OCI-LY1 (cell line): ENCODE measurements at regions not wholly inside any gene's neighbourhood (a gene's known extent, or its start where the extent isn't known, plus 50 kb on each side); places are given as distances from the start of the nearest gene placed in this dataset.

Experiments used
- EZH2 ChIP-seq: fragments of 200-600 bp; sonication (generic), shearing (Covaris generic); IDR thresholded peaks from 2 replicates; pipeline ENCODE4 v1.8.0; 2017; ENCODE audit warnings: borderline replicate concordance, mixed run types, mild to moderate bottlenecking, antibody characterized with exemption, low read length, moderate library complexity, mixed read lengths
- TF ChIP-seq, protein P1 (sequence below): fragments of 200-600 bp; sonication (generic), shearing (Covaris generic); IDR thresholded peaks from 2 replicates; pipeline ENCODE4 v1.5.1; 2017; ENCODE audit warnings: mild to moderate bottlenecking, antibody characterized with exemption, low read length, moderate library complexity, mixed read lengths

DNA sequence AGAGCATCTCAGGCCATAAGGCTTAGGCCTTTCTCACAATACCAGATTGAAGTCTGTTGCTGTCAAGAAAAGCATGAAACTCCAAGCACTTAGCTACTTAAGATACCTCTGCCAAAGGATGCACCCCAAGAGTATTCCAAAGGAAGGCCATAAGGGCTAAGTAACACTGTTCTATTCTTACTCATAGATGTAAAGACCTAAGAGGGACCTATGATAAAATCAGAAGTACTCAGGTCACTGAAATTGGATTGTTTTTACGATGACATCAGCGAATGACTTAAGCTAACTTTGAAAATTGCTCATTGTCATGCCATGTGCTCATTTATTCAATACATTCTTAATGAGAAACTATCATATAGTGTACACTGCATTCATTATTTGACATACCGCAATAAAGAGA, 172.8 kb downstream of the KCNA4 start:
- TF ChIP-seq, protein P1, sequence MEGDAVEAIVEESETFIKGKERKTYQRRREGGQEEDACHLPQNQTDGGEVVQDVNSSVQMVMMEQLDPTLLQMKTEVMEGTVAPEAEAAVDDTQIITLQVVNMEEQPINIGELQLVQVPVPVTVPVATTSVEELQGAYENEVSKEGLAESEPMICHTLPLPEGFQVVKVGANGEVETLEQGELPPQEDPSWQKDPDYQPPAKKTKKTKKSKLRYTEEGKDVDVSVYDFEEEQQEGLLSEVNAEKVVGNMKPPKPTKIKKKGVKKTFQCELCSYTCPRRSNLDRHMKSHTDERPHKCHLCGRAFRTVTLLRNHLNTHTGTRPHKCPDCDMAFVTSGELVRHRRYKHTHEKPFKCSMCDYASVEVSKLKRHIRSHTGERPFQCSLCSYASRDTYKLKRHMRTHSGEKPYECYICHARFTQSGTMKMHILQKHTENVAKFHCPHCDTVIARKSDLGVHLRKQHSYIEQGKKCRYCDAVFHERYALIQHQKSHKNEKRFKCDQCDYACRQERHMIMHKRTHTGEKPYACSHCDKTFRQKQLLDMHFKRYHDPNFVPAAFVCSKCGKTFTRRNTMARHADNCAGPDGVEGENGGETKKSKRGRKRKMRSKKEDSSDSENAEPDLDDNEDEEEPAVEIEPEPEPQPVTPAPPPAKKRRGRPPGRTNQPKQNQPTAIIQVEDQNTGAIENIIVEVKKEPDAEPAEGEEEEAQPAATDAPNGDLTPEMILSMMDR: no peak
- no peak for TF ChIP-seq EZH2
